PFSK-1 (cell line): ENCODE measurements at regions not wholly inside any gene's neighbourhood (a gene's known extent, or its start where the extent isn't known, plus 50 kb on each side); places are given as distances from the start of the nearest gene placed in this dataset.

ENCODE experiments used
- FOXP2 ChIP-seq: optimal IDR thresholded peaks from 2 replicates; pipeline ENCODE3; 2011; ENCODE audit warnings: borderline replicate concordance, control low read depth, inconsistent platforms; ENCODE audit not compliant: insufficient read depth; ENCODE audit errors: extremely low read length, extremely low read depth
- POLR2AphosphoS5 ChIP-seq: IDR thresholded peaks from 2 replicates; pipeline ENCODE4 v1.6.1; 2012; ENCODE audit warnings: low read depth, mild to moderate bottlenecking, control low read depth, low read length, moderate library complexity
- TAF1 ChIP-seq: IDR thresholded peaks from 2 replicates; pipeline ENCODE4 v1.6.1; 2012; ENCODE audit warnings: low read length, control low read depth, borderline replicate concordance; ENCODE audit not compliant: insufficient read depth
- TF ChIP-seq, protein P1 (sequence below), 2 experiments: IDR thresholded peaks; 2 replicates each; pipeline versions ENCODE4 v1.6.1 to v1.8.0; 2011 to 2012; ENCODE audit warnings: low read depth in 2 of 2, low read length in 2 of 2, control low read depth in 1 of 2, inconsistent platforms in 1 of 2, mild to moderate bottlenecking in 1 of 2, moderate library complexity in 1 of 2; ENCODE audit not compliant: insufficient read depth in 1 of 2

DNA sequence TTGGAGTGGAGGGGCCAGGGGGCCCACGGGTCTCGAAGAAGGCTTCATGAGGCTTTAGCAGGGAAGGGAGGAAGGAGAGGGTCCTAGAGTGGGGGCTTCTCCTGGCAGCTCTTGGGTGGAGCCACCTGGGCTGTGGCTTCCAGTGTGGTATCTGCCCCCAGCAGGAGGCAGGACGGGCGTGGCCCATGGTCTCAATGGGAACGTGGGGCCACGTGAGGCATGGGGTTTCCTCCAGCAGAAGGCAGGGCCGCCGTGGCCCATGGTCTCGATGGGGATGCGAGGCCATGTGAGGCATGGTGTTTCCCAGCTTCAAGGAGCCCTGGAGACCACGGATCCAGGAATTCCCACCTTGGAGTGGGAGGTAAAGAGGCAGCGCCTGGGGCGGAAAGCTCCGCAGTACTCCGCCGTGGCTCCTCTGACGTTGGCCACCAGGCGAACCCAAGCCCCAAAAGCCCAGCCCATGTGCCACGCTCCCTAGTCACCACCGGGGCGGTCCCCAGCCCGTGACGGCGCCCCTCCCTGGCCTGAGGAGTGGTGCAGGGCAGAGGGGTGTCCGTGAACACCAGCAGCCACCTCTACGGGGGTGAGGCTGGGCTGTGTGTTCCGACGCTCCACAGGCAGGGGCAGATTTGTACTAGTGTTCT lies 62.0 kb upstream of the GATA5 start:
- TF ChIP-seq TAF1 (no peak), POLR2AphosphoS5 (no peak), FOXP2 (no peak)
- TF ChIP-seq, protein P1, sequence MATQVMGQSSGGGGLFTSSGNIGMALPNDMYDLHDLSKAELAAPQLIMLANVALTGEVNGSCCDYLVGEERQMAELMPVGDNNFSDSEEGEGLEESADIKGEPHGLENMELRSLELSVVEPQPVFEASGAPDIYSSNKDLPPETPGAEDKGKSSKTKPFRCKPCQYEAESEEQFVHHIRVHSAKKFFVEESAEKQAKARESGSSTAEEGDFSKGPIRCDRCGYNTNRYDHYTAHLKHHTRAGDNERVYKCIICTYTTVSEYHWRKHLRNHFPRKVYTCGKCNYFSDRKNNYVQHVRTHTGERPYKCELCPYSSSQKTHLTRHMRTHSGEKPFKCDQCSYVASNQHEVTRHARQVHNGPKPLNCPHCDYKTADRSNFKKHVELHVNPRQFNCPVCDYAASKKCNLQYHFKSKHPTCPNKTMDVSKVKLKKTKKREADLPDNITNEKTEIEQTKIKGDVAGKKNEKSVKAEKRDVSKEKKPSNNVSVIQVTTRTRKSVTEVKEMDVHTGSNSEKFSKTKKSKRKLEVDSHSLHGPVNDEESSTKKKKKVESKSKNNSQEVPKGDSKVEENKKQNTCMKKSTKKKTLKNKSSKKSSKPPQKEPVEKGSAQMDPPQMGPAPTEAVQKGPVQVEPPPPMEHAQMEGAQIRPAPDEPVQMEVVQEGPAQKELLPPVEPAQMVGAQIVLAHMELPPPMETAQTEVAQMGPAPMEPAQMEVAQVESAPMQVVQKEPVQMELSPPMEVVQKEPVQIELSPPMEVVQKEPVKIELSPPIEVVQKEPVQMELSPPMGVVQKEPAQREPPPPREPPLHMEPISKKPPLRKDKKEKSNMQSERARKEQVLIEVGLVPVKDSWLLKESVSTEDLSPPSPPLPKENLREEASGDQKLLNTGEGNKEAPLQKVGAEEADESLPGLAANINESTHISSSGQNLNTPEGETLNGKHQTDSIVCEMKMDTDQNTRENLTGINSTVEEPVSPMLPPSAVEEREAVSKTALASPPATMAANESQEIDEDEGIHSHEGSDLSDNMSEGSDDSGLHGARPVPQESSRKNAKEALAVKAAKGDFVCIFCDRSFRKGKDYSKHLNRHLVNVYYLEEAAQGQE (IDR thresholded peaks at IDR 0.05; ENCODE audit: insufficient read depth in 1 of 2, low read depth in 2 of 2, low read length in 2 of 2): no peak
